HG03280 (cell line): ENCODE measurements at regions not wholly inside any gene's neighbourhood (a gene's known extent, or its start where the extent isn't known, plus 50 kb on each side); places are given as distances from the start of the nearest gene placed in this dataset.
"Not testable (repeated sequence)": the region's sequence is repeated elsewhere in the genome, so short reads cannot be mapped to it uniquely, and the experiment has no call there.

Source experiments
- ATAC-seq: cut with Tn5 transposase; IDR thresholded peaks from one replicate; pipeline ENCODE4 v1.9.1; 2021; ENCODE audit warnings: mild to moderate bottlenecking, moderate library complexity; ENCODE audit not compliant: unreplicated experiment

- ATAC-seq: not testable (repeated sequence)
Measured at GRCh38 chr14:106153362-106153955, 627.1 kb downstream of the TMEM121 start.

- no peak for ATAC-seq
Measured at GRCh38 chr14:106163316-106163715, 636.9 kb downstream of the TMEM121 start.

GRCh38 chr14:106163812-106164211 is 637.4 kb downstream of the TMEM121 start:
- ATAC-seq: not testable (repeated sequence)

- no peak for ATAC-seq
Measured at GRCh38 chr14:106166232-106166631, 639.8 kb downstream of the TMEM121 start.

GRCh38 chr14:106166650-106167204 is 640.3 kb downstream of the TMEM121 start:
- no peak for ATAC-seq

GRCh38 chr14:106170163-106170658 is 643.8 kb downstream of the TMEM121 start:
- not testable (repeated sequence) for ATAC-seq

- no peak for ATAC-seq
Measured at GRCh38 chr14:106174206-106174605, 647.8 kb downstream of the TMEM121 start.

GRCh38 chr14:106177266-106178246 is 651.2 kb downstream of the TMEM121 start:
- ATAC-seq: not testable (repeated sequence)

GRCh38 chr14:106179761-106180160 is 653.4 kb downstream of the TMEM121 start:
- ATAC-seq: no peak

GRCh38 chr14:106184771-106185170 is 658.4 kb downstream of the TMEM121 start:
- not testable (repeated sequence) for ATAC-seq

GRCh38 chr14:106185174-106185836 is 658.9 kb downstream of the TMEM121 start:
- ATAC-seq: not testable (repeated sequence)

- no peak for ATAC-seq
Measured at GRCh38 chr14:106185837-106186233, 659.5 kb downstream of the TMEM121 start.

- no peak for ATAC-seq
Measured at GRCh38 chr14:106187216-106187615, 660.8 kb downstream of the TMEM121 start.

- ATAC-seq: not testable (repeated sequence)
Measured at GRCh38 chr14:106192701-106193100, 666.3 kb downstream of the TMEM121 start.

GRCh38 chr14:106196459-106196858 is 670.1 kb downstream of the TMEM121 start:
- ATAC-seq: not testable (repeated sequence)

GRCh38 chr14:106197264-106197663 is 670.9 kb downstream of the TMEM121 start:
- ATAC-seq: not testable (repeated sequence)

GRCh38 chr14:106199097-106199496 is 672.7 kb downstream of the TMEM121 start:
- no peak for ATAC-seq

- ATAC-seq: no peak
Measured at GRCh38 chr14:106200541-106201315, 674.3 kb downstream of the TMEM121 start.

- ATAC-seq: no peak
Measured at GRCh38 chr14:106201376-106201775, 675.0 kb downstream of the TMEM121 start.

- no peak for ATAC-seq
Measured at GRCh38 chr14:106203438-106203837, 677.1 kb downstream of the TMEM121 start.
